Loucy (cell line): ENCODE measurements at regions not wholly inside any gene's neighbourhood (a gene's known extent, or its start where the extent isn't known, plus 50 kb on each side); places are given as distances from the start of the nearest gene placed in this dataset.

ENCODE experiments used
- H2AFZ ChIP-seq: fragments of 200-600 bp; sonication (generic); 2 replicates; pipeline ENCODE4 v1.6.0; 2016; ENCODE audit warnings: antibody characterized with exemption, mild to moderate bottlenecking, low read length, moderate library complexity
- H3F3A ChIP-seq: fragments of 200-600 bp; 2 replicates; pipeline ENCODE4 v1.6.0; 2016; ENCODE audit warnings: antibody characterized with exemption, low read depth, mild to moderate bottlenecking
- H3K27me3 ChIP-seq: fragments of 200-600 bp; sonication (generic); 2 replicates; pipeline ENCODE4 v1.6.1; 2014; ENCODE audit warnings: low read length, mild to moderate bottlenecking; ENCODE audit not compliant: insufficient read depth, poor library complexity, severe bottlenecking
- H3K36me3 ChIP-seq: fragments of 200-600 bp; sonication (generic); 2 replicates; pipeline ENCODE4 v1.6.1; 2016; ENCODE audit warnings: low read length; ENCODE audit not compliant: insufficient read depth
- H3K4me1 ChIP-seq: fragments of 200-600 bp; sonication (generic); 2 replicates; pipeline ENCODE4 v1.5.1; 2014; ENCODE audit warnings: low read length, mild to moderate bottlenecking; ENCODE audit not compliant: insufficient read depth, poor library complexity, severe bottlenecking
- H3K4me2 ChIP-seq: fragments of 200-600 bp; sonication (generic); 2 replicates; pipeline ENCODE4 v1.6.0; 2014; ENCODE audit warnings: antibody characterized with exemption, low read length, low read depth, mild to moderate bottlenecking; ENCODE audit not compliant: poor library complexity, severe bottlenecking
- H3K4me3 ChIP-seq: fragments of 200-600 bp; sonication (generic); 2 replicates; pipeline ENCODE4 v1.5.1; 2014; ENCODE audit warnings: low read length, mild to moderate bottlenecking, mixed read lengths; ENCODE audit not compliant: poor library complexity, severe bottlenecking
- H3K79me2 ChIP-seq: fragments of 200-600 bp; sonication (generic); 2 replicates; pipeline ENCODE4 v1.6.1; 2014; ENCODE audit warnings: low read length; ENCODE audit not compliant: insufficient read depth
- H3K9ac ChIP-seq: fragments of 200-600 bp; sonication (generic); 2 replicates; pipeline ENCODE4 v1.6.0; 2014; ENCODE audit warnings: mild to moderate bottlenecking, low read depth, low read length, moderate library complexity; ENCODE audit not compliant: poor library complexity, severe bottlenecking
- H3K9me2 ChIP-seq: fragments of 200-600 bp; sonication (generic); replicated peaks from 2 replicates; pipeline ENCODE4 v1.6.1; 2016; ENCODE audit warnings: low read depth, low read length, mixed read lengths
- H3K9me3 ChIP-seq: fragments of 200-600 bp; sonication (generic); 2 replicates; pipeline ENCODE4 v1.6.1; 2014; ENCODE audit warnings: mild to moderate bottlenecking, antibody characterized with exemption, low read length, low read depth; ENCODE audit not compliant: insufficient read depth
- H4K20me1 ChIP-seq: fragments of 200-600 bp; sonication (generic); 2 replicates; pipeline ENCODE4 v1.6.0; 2014; ENCODE audit warnings: antibody characterized with exemption, low read length, mild to moderate bottlenecking; ENCODE audit not compliant: insufficient read depth, poor library complexity, severe bottlenecking
- CTCF ChIP-seq: fragments of 200-600 bp; sonication (generic); conservative IDR thresholded peaks from 2 replicates; pipeline ENCODE4 v1.5.1; 2014; ENCODE audit warnings: mild to moderate bottlenecking, antibody characterized with exemption, low read length
- EZH2phosphoT487 ChIP-seq: fragments of 200-600 bp; IDR thresholded peaks from 2 replicates; pipeline ENCODE4 v1.6.1; 2018; ENCODE audit warnings: antibody characterized with exemption, mild to moderate bottlenecking, moderate library complexity, borderline replicate concordance

- H3K27me3 ChIP-seq, result no peaks in the 10 kb centered on the region
- H3K9me2 ChIP-seq, result no peaks in the 10 kb centered on the region
- H3K4me3 ChIP-seq, result no peak overlapping the region
- peaks cover 49% of the 10 kb centered on the region; the same call in 1 of the 2 replicates for H3K79me2 ChIP-seq
- peaks cover 46% of the 10 kb centered on the region for H3K4me1 ChIP-seq
- no peaks in the 10 kb centered on the region for H3K9me3 ChIP-seq
- TF ChIP-seq EZH2phosphoT487 (no peak), CTCF (no peak)
- no peak overlapping the region for H3K4me2 ChIP-seq
- H2AFZ ChIP-seq, result no peak overlapping the region
- H3F3A ChIP-seq, result no peaks in the 10 kb centered on the region
- no peak overlapping the region for H3K9ac ChIP-seq
- H3K36me3 ChIP-seq, result peaks cover 68% of the 10 kb centered on the region
- H4K20me1 ChIP-seq, result peaks cover 24% of the 10 kb centered on the region
Observed at GRCh38 chr13:30359991-30360390, 52.6 kb upstream of the KATNAL1 start.

- H3K4me2 ChIP-seq, result no peak overlapping the region
- no peak overlapping the region for H3K9ac ChIP-seq
- H3K36me3 ChIP-seq, result peaks cover 74% of the 10 kb centered on the region
- H3K27me3 ChIP-seq, result no peaks in the 10 kb centered on the region
- H3F3A ChIP-seq, result no peaks in the 10 kb centered on the region
- no peak overlapping the region for H2AFZ ChIP-seq
- peaks cover 55% of the 10 kb centered on the region; the same call in 1 of the 2 replicates for H3K79me2 ChIP-seq
- H3K4me3 ChIP-seq, result no peak overlapping the region
- H4K20me1 ChIP-seq, result peaks cover 28% of the 10 kb centered on the region
- H3K4me1 ChIP-seq, result peaks cover 45% of the 10 kb centered on the region
- no peak for TF ChIP-seq EZH2phosphoT487
- no peak for TF ChIP-seq CTCF
- H3K9me3 ChIP-seq, result no peaks in the 10 kb centered on the region
- no peaks in the 10 kb centered on the region for H3K9me2 ChIP-seq
Observed at GRCh38 chr13:30360586-30360985, 53.2 kb upstream of the KATNAL1 start.

- no peaks in the 10 kb centered on the region for H3F3A ChIP-seq
- peaks cover 83% of the 10 kb centered on the region for H3K36me3 ChIP-seq
- H3K9me3 ChIP-seq, result no peaks in the 10 kb centered on the region
- peak overlapping the region; percentile 32 for H3K4me2 ChIP-seq
- peak overlapping the region; percentile 7 for H3K9ac ChIP-seq
- peaks cover 44% of the 10 kb centered on the region for H3K4me1 ChIP-seq
- H3K9me2 ChIP-seq, result no peaks in the 10 kb centered on the region
- no peak overlapping the region for H3K4me3 ChIP-seq
- no peak overlapping the region for H2AFZ ChIP-seq
- TF ChIP-seq EZH2phosphoT487 (no peak), CTCF (no peak)
- peaks cover 34% of the 10 kb centered on the region for H4K20me1 ChIP-seq
- no peaks in the 10 kb centered on the region for H3K27me3 ChIP-seq
- peaks cover 69% of the 10 kb centered on the region; the same call in 1 of the 2 replicates for H3K79me2 ChIP-seq
Observed at GRCh38 chr13:30362005-30362788, 54.8 kb upstream of the KATNAL1 start.
